GM18498 (cell line): ENCODE measurements at regions not wholly inside any gene's neighbourhood (a gene's known extent, or its start where the extent isn't known, plus 50 kb on each side); places are given as distances from the start of the nearest gene placed in this dataset.

Experiments used
- ATAC-seq: cut with Tn5 transposase; IDR thresholded peaks from one replicate; pipeline ENCODE4 v1.9.1; 2021; ENCODE audit warnings: mild to moderate bottlenecking, moderate library complexity; ENCODE audit not compliant: unreplicated experiment

GRCh38 chr9:113808391-113809358 is 67.4 kb upstream of the ZNF618 start:
- ATAC-seq = no peak

GRCh38 chr9:113817171-113817570 is 58.9 kb upstream of the ZNF618 start:
- ATAC-seq = no peak

- ATAC-seq = no peak
Observed at GRCh38 chr9:113818391-113818790, 57.7 kb upstream of the ZNF618 start.

DNA sequence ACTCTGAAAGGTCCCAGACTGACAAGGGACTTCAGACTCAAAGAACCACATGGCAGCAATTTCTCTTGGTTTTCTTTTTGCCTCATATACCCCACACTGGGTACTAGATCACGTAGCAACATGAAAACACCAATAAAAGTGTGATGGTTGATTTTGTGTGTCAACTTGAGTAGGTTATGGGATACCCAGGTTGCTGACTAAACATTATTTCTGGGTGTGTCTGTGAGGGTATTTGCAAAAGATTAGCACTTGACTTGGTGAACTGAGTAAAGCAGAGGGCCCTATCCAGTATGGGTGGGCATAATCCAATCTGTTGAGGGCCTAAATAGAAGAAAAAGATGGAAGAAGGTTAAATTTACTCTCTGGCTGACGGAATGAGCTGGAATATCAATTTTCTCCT is 53.8 kb upstream of the ZNF618 start:
- no peak for ATAC-seq

- no peak for ATAC-seq
Observed at GRCh38 chr9:113823421-113823820, 52.7 kb upstream of the ZNF618 start.
